DMS53 (cell line): ENCODE measurements at regions not wholly inside any gene's neighbourhood (a gene's known extent, or its start where the extent isn't known, plus 50 kb on each side); places are given as distances from the start of the nearest gene placed in this dataset.

Source experiments
- DNase-seq: peaks from one replicate; lab custom pipeline; 2025; lab: John Stamatoyannopoulos, UW

- DNase-seq: no peak
Observed at GRCh38 chr18:65548316-65548715, 202.5 kb upstream of the CDH7 start.

GRCh38 chr18:65547046-65547445 is 203.8 kb upstream of the CDH7 start:
- peak; percentile 49 for DNase-seq

GRCh38 chr18:65544701-65545100 is 206.1 kb upstream of the CDH7 start:
- DNase-seq: no peak

GRCh38 chr18:65527879-65528633 is 222.8 kb upstream of the CDH7 start:
- DNase-seq: no peak

GRCh38 chr18:65526099-65526498 is 224.7 kb upstream of the CDH7 start:
- no peak for DNase-seq

GRCh38 chr18:65523461-65523860 is 227.4 kb upstream of the CDH7 start:
- DNase-seq: peak; percentile 43

- DNase-seq: no peak
Observed at GRCh38 chr18:65522907-65523306, 227.9 kb upstream of the CDH7 start.

- DNase-seq: no peak
Observed at GRCh38 chr18:65516209-65516608, 234.6 kb upstream of the CDH7 start.

- no peak for DNase-seq
Observed at GRCh38 chr18:65498605-65499004, 252.2 kb upstream of the CDH7 start.

GRCh38 chr18:65487569-65487968 is 263.2 kb upstream of the CDH7 start:
- peak; percentile 91 for DNase-seq

- no peak for DNase-seq
Observed at GRCh38 chr18:65477455-65477854, 273.4 kb upstream of the CDH7 start.

GRCh38 chr18:65468881-65469280 is 281.9 kb upstream of the CDH7 start:
- no peak for DNase-seq

GRCh38 chr18:65464361-65464760 is 286.5 kb upstream of the CDH7 start:
- no peak for DNase-seq

GRCh38 chr18:65459741-65460140 is 291.1 kb upstream of the CDH7 start:
- DNase-seq: no peak

GRCh38 chr18:65458871-65459270 is 291.9 kb upstream of the CDH7 start:
- DNase-seq: no peak

- peak; percentile 81 for DNase-seq
Observed at GRCh38 chr18:65439188-65439587, 311.6 kb upstream of the CDH7 start.

GRCh38 chr18:65436430-65436829 is 314.4 kb upstream of the CDH7 start:
- DNase-seq: peak; percentile 44

- DNase-seq: peak; percentile 77
Observed at GRCh38 chr18:65435534-65435933, 315.3 kb upstream of the CDH7 start.

GRCh38 chr18:65429601-65430000 is 321.2 kb upstream of the CDH7 start:
- no peak for DNase-seq

- no peak for DNase-seq
Observed at GRCh38 chr18:65425366-65425765, 325.4 kb upstream of the CDH7 start.

- DNase-seq: no peak
Observed at GRCh38 chr18:65423776-65424175, 327.0 kb upstream of the CDH7 start.

GRCh38 chr18:65422544-65423136 is 328.2 kb upstream of the CDH7 start:
- peak; percentile 43 for DNase-seq

- DNase-seq: peak; percentile 58
Observed at GRCh38 chr18:65415098-65415497, 335.7 kb upstream of the CDH7 start.

GRCh38 chr18:65414501-65414900 is 336.3 kb upstream of the CDH7 start:
- DNase-seq: no peak
